ENCODE measurements at regions not wholly inside any gene's neighbourhood (a gene's known extent, or its start where the extent isn't known, plus 50 kb on each side); places are given as distances from the start of the nearest gene placed in this dataset.
"Not testable (repeated sequence)": the region's sequence is repeated elsewhere in the genome, so short reads cannot be mapped to it uniquely, and the experiment has no call there.

GRCh38 chr10:77740396-77740795 is 102.8 kb upstream of the KCNMA1 start:
- POLR2A ChIA-PET: not testable (repeated sequence)
- CTCF ChIA-PET: interaction anchor here (0.6 to 2.2 kb wide), 2 partner anchors 14 to 16 kb away, joined by 3 to 12 read pairs; no protein-coding TSS in a partner anchor

GRCh38 chr10:77738496-77739158 is 101.0 kb upstream of the KCNMA1 start:
- Histone ChIP-seq H3K27me3 (ENCODE audit: control insufficient read depth, insufficient read depth, low read length) (no peaks in the 10 kb centered on the region), H3K36me3 (ENCODE audit: control insufficient read depth, insufficient read depth, low read length) (no peaks in the 10 kb centered on the region), H3K4me3 (ENCODE audit: low read depth, low read length) (no peak overlapping the region)
- CTCF ChIA-PET: interaction anchor here (1.9 to 2.1 kb wide), 3 partner anchors 15 to 27 kb away, joined by 9 to 15 read pairs (median 9); no protein-coding TSS in a partner anchor
- TF ChIP-seq CTCF (IDR thresholded peaks at IDR 0.05; ENCODE audit: insufficient read depth, low read depth, low read length): no peak
- no peak for DNase-seq (ENCODE audit: low read depth)
- POLR2A ChIA-PET: interaction anchor here (0.6 kb wide), 1 partner anchor 17 kb away, joined by 3 read pairs; no protein-coding TSS in a partner anchor

More at GRCh38 chr10:77740396-77740795, 102.8 kb upstream of the KCNMA1 start:
- not testable (repeated sequence) for H3K27me3 ChIP-seq (ENCODE audit: control insufficient read depth, insufficient read depth, low read length); H3K4me3 ChIP-seq (ENCODE audit: low read depth, low read length); H3K36me3 ChIP-seq (ENCODE audit: control insufficient read depth, insufficient read depth, low read length); DNase-seq (ENCODE audit: low read depth)

- Histone ChIP-seq H3K27me3 (ENCODE audit: control insufficient read depth, insufficient read depth, low read length) (no peaks in the 10 kb centered on the region), H3K36me3 (ENCODE audit: control insufficient read depth, insufficient read depth, low read length) (no peaks in the 10 kb centered on the region), H3K4me3 (ENCODE audit: low read depth, low read length) (no peak overlapping the region)
- TF ChIP-seq CTCF (IDR thresholded peaks at IDR 0.05; ENCODE audit: insufficient read depth, low read depth, low read length): no peak
- CTCF ChIA-PET: interaction anchor here (0.7 to 2.1 kb wide), 5 partner anchors 8 to 26 kb away, joined by 3 to 15 read pairs (median 9); no protein-coding TSS in a partner anchor
- peak; percentile 91 for DNase-seq (ENCODE audit: low read depth)
- POLR2A ChIA-PET: no interaction called here
Measured at GRCh38 chr10:77737608-77738007, 100.0 kb upstream of the KCNMA1 start.

- H3K27me3 ChIP-seq (ENCODE audit: control insufficient read depth, insufficient read depth, low read length); H3K4me3 ChIP-seq (ENCODE audit: low read depth, low read length); H3K36me3 ChIP-seq (ENCODE audit: control insufficient read depth, insufficient read depth, low read length); POLR2A ChIA-PET; DNase-seq (ENCODE audit: low read depth): not testable (repeated sequence)
- CTCF ChIA-PET: interaction anchor here (1.7 to 1.8 kb wide), 2 partner anchors 16 to 24 kb away, joined by 8 to 11 read pairs; no protein-coding TSS in a partner anchor
Measured at GRCh38 chr10:77735136-77735535, 97.5 kb upstream of the KCNMA1 start.

GRCh38 chr10:77732213-77733003 is 94.8 kb upstream of the KCNMA1 start:
- no peak for DNase-seq (ENCODE audit: low read depth)
- TF ChIP-seq CTCF (IDR thresholded peaks at IDR 0.05; ENCODE audit: insufficient read depth, low read depth, low read length): no peak
- CTCF ChIA-PET: no interaction called here
- POLR2A ChIA-PET: no interaction called here
- Histone ChIP-seq H3K4me3 (ENCODE audit: low read depth, low read length) (no peak overlapping the region), H3K27me3 (ENCODE audit: control insufficient read depth, insufficient read depth, low read length) (no peaks in the 10 kb centered on the region), H3K36me3 (ENCODE audit: control insufficient read depth, insufficient read depth, low read length) (no peaks in the 10 kb centered on the region)

- DNase-seq (ENCODE audit: low read depth): no peak
- Histone ChIP-seq H3K4me3 (ENCODE audit: low read depth, low read length) (no peak overlapping the region), H3K27me3 (ENCODE audit: control insufficient read depth, insufficient read depth, low read length) (no peaks in the 10 kb centered on the region), H3K36me3 (ENCODE audit: control insufficient read depth, insufficient read depth, low read length) (no peaks in the 10 kb centered on the region)
- ChIA-PET CTCF (no interaction called here), POLR2A (no interaction called here)
- TF ChIP-seq CTCF (IDR thresholded peaks at IDR 0.05; ENCODE audit: insufficient read depth, low read depth, low read length): no peak
Measured at GRCh38 chr10:77727481-77727880, 89.9 kb upstream of the KCNMA1 start.
